ENCODE measurements at regions not wholly inside any gene's neighbourhood (a gene's known extent, or its start where the extent isn't known, plus 50 kb on each side); places are given as distances from the start of the nearest gene placed in this dataset.

DNA sequence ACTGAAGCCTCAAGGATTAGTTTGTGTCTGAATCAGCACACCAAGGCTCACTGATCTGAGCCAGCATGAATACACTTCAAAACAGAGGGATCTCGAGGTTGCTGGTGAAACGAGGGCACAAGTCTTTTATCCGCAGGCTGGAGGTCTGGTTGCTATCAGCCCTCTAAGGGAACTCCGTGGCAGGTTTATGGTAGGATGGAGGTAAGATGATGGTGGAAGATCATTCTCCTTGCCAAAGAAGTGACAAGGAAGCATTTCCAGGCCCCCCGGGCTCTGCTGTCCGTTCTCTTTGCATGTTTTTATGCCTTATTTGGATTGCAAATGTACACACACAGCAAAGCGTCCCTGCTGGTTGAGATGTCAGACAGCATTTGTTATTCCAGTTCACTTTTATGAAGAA lies 268.3 kb downstream of the ARHGAP12 start:
- no peak for DNase-seq
- H3K9me3 ChIP-seq: no peaks in the 10 kb centered on the region
- WGBS, 2 donors: 65 to 72% methylated on average over 7 of the region's 7 CpGs
- no peak for ATAC-seq
- intact Hi-C loops (cut with DNase I): no loop called here
- H3K36me3 ChIP-seq (replicated peaks in 1 of 2; ENCODE audit: insufficient read depth in 1 of 2, low read depth in 2 of 2): no peaks in the 10 kb centered on the region
- peaks cover 7% of the 10 kb centered on the region for H3K4me1 ChIP-seq
- H3K27ac ChIP-seq: no peak overlapping the region
- no peak overlapping the region for H3K4me3 ChIP-seq
- no peaks in the 10 kb centered on the region for H3K27me3 ChIP-seq
- TF ChIP-seq CTCF (IDR thresholded peaks at IDR 0.05): no peak
- no peak for TF ChIP-seq POLR2A (IDR thresholded peaks at IDR 0.05)

DNA sequence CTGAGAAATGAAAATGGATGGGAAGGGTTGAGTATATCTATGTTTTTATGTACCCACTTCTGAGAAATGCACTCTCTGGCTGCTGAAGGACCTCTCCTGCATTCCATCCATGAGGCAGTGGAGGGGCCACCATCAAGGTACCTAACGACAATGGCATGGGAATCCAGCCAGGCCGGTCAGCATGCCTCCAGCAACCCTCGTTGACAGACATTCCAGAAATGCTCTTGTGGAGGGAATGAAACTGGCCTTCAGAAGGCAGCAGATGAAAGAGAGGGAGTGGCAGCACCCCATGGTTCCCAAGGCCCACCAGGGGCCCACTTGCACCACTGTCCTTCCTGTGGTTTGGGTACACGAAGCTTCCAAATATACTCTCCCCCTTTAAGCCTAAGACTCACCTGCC lies 269.0 kb downstream of the ARHGAP12 start:
- DNase-seq: no peak
- no peak for TF ChIP-seq POLR2A (IDR thresholded peaks at IDR 0.05)
- TF ChIP-seq CTCF (IDR thresholded peaks at IDR 0.05): no peak
- no peak overlapping the region for H3K4me3 ChIP-seq
- WGBS, 2 donors: 52 to 57% methylated on average over 4 of the region's 4 CpGs
- peaks cover 2% of the 10 kb centered on the region for H3K4me1 ChIP-seq
- no peaks in the 10 kb centered on the region for H3K9me3 ChIP-seq
- H3K36me3 ChIP-seq (replicated peaks in 1 of 2; ENCODE audit: insufficient read depth in 1 of 2, low read depth in 2 of 2): no peaks in the 10 kb centered on the region
- no peak overlapping the region for H3K27ac ChIP-seq
- intact Hi-C loops (cut with DNase I): no loop called here
- H3K27me3 ChIP-seq: no peaks in the 10 kb centered on the region
- no peak for ATAC-seq

DNA sequence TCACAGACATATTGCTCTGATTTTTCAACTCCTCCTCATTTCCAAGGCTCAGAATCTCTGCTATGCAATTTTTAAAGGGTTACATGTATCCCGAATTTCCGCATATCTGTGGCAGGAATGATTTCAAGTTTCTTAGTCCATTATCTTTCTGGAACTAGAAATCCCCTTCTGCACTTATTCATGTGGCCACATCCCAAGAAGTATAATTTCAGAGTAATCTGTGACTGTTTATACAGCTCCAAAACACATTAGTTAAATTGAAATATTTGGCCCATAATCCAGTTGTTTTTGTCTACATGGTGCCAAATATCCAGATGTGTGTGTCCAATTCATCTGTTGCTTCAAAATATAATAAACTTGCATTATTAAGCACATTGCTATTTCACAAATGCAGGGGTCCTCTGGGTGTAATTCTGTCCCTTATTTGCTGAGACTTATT lies 271.2 kb downstream of the ARHGAP12 start:
- DNase-seq (no peak), ATAC-seq (peak; percentile 33)
- Histone ChIP-seq H3K27ac (no peak overlapping the region), H3K36me3 (replicated peaks in 1 of 2; ENCODE audit: insufficient read depth in 1 of 2, low read depth in 2 of 2) (no peaks in the 10 kb centered on the region), H3K4me1 (no peaks in the 10 kb centered on the region), H3K9me3 (no peaks in the 10 kb centered on the region), H3K4me3 (no peak overlapping the region), H3K27me3 (no peaks in the 10 kb centered on the region)
- 52 to 57% methylated on average over 2 of the region's 2 CpGs for WGBS, 2 donors
- TF ChIP-seq CTCF (IDR thresholded peaks at IDR 0.05) (no peak), POLR2A (IDR thresholded peaks at IDR 0.05) (no peak)
- intact Hi-C loops (cut with DNase I): no loop called here

DNA sequence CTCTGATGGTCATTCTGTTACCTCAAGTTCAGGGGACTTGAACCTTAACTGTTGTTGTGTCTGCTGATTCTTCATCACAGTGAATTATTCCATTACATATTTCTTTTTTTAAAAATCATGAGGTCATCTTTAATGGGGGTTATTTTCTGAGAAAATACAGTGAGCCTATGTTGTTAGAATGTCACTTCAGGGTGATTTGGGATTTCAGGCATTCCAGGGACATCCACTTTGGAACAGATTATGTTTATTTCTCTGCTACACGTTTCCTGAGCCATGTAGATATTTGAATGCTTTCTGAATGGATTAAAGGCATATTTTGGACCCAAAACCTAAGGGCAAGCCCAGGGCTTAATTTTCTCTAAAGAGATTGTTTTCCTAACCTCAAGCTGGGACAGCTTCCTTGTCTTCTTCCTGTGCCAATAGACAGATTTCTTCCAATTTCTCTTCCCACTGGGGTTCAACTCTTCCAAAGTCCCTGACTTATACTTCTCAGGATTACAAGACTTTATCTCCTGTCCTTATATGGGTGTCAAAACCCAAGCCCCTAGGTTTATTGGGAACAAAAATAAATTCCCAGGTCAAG lies 271.7 kb downstream of the ARHGAP12 start:
- WGBS, 2 donors: 14 to 29% methylated on average over 1 of the region's 1 CpG
- intact Hi-C loops (cut with DNase I): no loop called here
- Histone ChIP-seq H3K27me3 (no peaks in the 10 kb centered on the region), H3K9me3 (no peaks in the 10 kb centered on the region), H3K27ac (peak overlapping the region in 1 of 4 donors; percentile 2), H3K36me3 (replicated peaks in 1 of 2; ENCODE audit: insufficient read depth in 1 of 2, low read depth in 2 of 2) (no peaks in the 10 kb centered on the region), H3K4me1 (no peaks in the 10 kb centered on the region), H3K4me3 (no peak overlapping the region)
- no peak for ATAC-seq
- no peak for TF ChIP-seq POLR2A (IDR thresholded peaks at IDR 0.05)
- TF ChIP-seq CTCF (IDR thresholded peaks at IDR 0.05): no peak
- no peak for DNase-seq

DNA sequence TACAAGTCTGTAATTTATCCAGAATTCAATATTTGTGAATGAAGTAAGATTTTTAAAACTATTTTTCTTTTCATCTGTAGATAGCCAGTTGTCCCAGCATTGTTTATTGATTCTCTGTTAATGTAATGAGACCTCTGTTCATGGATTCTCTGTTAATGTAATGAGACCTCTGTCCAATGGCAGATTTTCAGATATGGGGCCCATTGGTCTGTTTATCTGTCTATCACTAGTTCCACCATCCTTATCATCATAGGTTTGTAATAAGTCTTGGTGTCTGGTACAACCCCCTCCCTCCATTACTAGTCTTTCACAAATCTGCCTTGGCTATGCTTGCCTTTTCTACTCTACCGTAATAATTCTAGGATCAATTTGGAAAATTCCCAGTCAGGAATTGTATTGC lies 276.6 kb downstream of the ARHGAP12 start:
- no peak for DNase-seq
- Histone ChIP-seq H3K27me3 (no peaks in the 10 kb centered on the region), H3K36me3 (replicated peaks in 1 of 2; ENCODE audit: insufficient read depth in 1 of 2, low read depth in 2 of 2) (no peaks in the 10 kb centered on the region), H3K9me3 (no peaks in the 10 kb centered on the region), H3K4me1 (no peaks in the 10 kb centered on the region), H3K4me3 (no peak overlapping the region), H3K27ac (no peak overlapping the region)
- TF ChIP-seq POLR2A (IDR thresholded peaks at IDR 0.05) (no peak), CTCF (IDR thresholded peaks at IDR 0.05) (no peak)
- no peak for ATAC-seq
- intact Hi-C loops (cut with DNase I): no loop called here
- WGBS, 2 donors: 92 to 95% methylated on average over 1 of the region's 1 CpG

Data from body of pancreas (tissue), 4 donors.